DND-41 (cell line): ENCODE measurements at regions not wholly inside any gene's neighbourhood (a gene's known extent, or its start where the extent isn't known, plus 50 kb on each side); places are given as distances from the start of the nearest gene placed in this dataset.

Experiments
- EZH2 ChIP-seq: IDR thresholded peaks from 3 replicates; pipeline ENCODE4 v1.6.1; 2012; ENCODE audit warnings: borderline replicate concordance, low read depth, mild to moderate bottlenecking, moderate library complexity, low read length, inconsistent platforms; ENCODE audit not compliant: severe bottlenecking
- TF ChIP-seq, protein P1 (sequence below): IDR thresholded peaks from 2 replicates; pipeline ENCODE4 v1.5.1; 2012; ENCODE audit warnings: borderline replicate concordance, low read length, moderate library complexity, mild to moderate bottlenecking; ENCODE audit not compliant: poor library complexity, severe bottlenecking; ENCODE audit errors: extremely low read depth

GRCh38 chr2:155368934-155369333 lies 670.4 kb downstream of the KCNJ3 start:
- TF ChIP-seq, protein P1, sequence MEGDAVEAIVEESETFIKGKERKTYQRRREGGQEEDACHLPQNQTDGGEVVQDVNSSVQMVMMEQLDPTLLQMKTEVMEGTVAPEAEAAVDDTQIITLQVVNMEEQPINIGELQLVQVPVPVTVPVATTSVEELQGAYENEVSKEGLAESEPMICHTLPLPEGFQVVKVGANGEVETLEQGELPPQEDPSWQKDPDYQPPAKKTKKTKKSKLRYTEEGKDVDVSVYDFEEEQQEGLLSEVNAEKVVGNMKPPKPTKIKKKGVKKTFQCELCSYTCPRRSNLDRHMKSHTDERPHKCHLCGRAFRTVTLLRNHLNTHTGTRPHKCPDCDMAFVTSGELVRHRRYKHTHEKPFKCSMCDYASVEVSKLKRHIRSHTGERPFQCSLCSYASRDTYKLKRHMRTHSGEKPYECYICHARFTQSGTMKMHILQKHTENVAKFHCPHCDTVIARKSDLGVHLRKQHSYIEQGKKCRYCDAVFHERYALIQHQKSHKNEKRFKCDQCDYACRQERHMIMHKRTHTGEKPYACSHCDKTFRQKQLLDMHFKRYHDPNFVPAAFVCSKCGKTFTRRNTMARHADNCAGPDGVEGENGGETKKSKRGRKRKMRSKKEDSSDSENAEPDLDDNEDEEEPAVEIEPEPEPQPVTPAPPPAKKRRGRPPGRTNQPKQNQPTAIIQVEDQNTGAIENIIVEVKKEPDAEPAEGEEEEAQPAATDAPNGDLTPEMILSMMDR = peak; percentile 52
- TF ChIP-seq EZH2 = no peak
